Ectodermal cell (in vitro differentiated cells): ENCODE measurements at regions not wholly inside any gene's neighbourhood (a gene's known extent, or its start where the extent isn't known, plus 50 kb on each side); places are given as distances from the start of the nearest gene placed in this dataset.

Experiments used
- H3K27ac ChIP-seq: 2 replicates; pipeline ENCODE4 v1.7.0; 2013; ENCODE audit warnings: mild to moderate bottlenecking, low read depth, low read length; ENCODE audit not compliant: insufficient read depth, poor library complexity, severe bottlenecking
- H3K27me3 ChIP-seq: 2 replicates; pipeline ENCODE4 v1.7.0; 2013; ENCODE audit warnings: mild to moderate bottlenecking, low read length; ENCODE audit not compliant: insufficient read depth, control insufficient read depth, poor library complexity, severe bottlenecking
- H3K36me3 ChIP-seq: one replicate; pipeline ENCODE4 v1.7.0; 2013; ENCODE audit warnings: low read length; ENCODE audit not compliant: control insufficient read depth, insufficient read depth
- H3K4me1 ChIP-seq: one replicate; pipeline ENCODE4 v1.7.0; 2013; ENCODE audit warnings: low read length; ENCODE audit not compliant: control insufficient read depth, insufficient read depth
- H3K4me3 ChIP-seq: 2 replicates; pipeline ENCODE4 v1.7.0; 2013; ENCODE audit warnings: low read depth, low read length, control low read depth; ENCODE audit not compliant: insufficient read depth
- H3K9me3 ChIP-seq: 2 replicates; pipeline ENCODE4 v1.7.0; 2013; ENCODE audit warnings: mild to moderate bottlenecking, low read length, moderate library complexity; ENCODE audit not compliant: control insufficient read depth
- WGBS, 2 experiments: methylation state at CpG; one replicate each; pipeline ENCODE4 v1.1.7; 2013; ENCODE audit warnings: missing lambda C conversion rate in 2 of 2; 5-methylcytosine and 5-hydroxymethylcytosine counted together

GRCh38 chr3:117622171-117622841 lies 912.7 kb downstream of the TUSC7 start:
- Histone ChIP-seq H3K27ac (no peak overlapping the region), H3K9me3 (no peaks in the 10 kb centered on the region), H3K27me3 (no peaks in the 10 kb centered on the region), H3K4me1 (no peaks in the 10 kb centered on the region), H3K4me3 (no peak overlapping the region), H3K36me3 (no peaks in the 10 kb centered on the region)
- 82 to 86% methylated on average over 4 of the region's 4 CpGs for WGBS, 2 experiments

DNA sequence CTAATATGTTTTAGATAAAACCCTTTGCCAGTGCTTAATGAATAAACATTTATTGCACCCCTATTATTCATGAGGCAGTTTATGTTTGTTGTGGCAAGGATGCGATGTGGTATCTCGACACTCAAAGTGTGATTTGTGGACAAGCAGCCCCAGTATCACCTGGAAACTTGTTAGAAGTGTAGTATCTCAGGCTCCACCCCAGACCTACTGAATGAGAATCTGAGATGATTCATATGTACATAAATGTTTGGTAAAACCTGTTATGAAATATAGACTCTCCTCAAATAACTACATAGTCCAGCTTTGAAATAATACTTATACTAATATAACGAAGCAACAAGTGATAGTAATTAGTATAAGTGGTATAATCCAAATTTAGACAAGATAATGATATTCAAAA lies 914.8 kb downstream of the TUSC7 start:
- 96 to 100% methylated on average over 2 of the region's 3 CpGs for WGBS, 2 experiments
- Histone ChIP-seq H3K4me1 (no peaks in the 10 kb centered on the region), H3K4me3 (no peak overlapping the region), H3K27ac (no peak overlapping the region), H3K36me3 (no peaks in the 10 kb centered on the region), H3K9me3 (no peaks in the 10 kb centered on the region), H3K27me3 (no peaks in the 10 kb centered on the region)

DNA sequence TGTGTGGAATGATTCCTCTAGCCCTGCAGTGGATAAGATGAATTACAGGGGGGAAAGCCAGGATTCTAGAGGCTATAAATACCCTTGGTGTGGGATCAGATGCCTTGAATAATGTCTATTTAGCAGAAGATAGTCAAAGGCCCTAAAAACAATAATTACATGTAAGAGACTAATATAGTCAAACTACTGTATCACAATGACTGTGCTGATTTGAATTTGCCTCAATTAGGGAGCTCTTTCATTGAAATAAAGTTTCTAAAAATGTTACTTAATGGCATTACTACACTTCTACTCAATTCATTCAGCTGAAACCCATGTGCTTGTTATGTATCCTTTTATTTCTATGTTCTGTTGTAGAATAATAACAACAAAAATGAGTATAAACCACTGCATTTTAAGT lies 915.6 kb downstream of the TUSC7 start:
- no peak overlapping the region for H3K27ac ChIP-seq
- H3K4me1 ChIP-seq = no peaks in the 10 kb centered on the region

GRCh38 chr3:117626577-117626976 lies 917.0 kb downstream of the TUSC7 start:
- WGBS, 2 experiments = 51 to 61% methylated on average over 2 of the region's 2 CpGs

More for the DNA sequence above, 915.6 kb downstream of the TUSC7 start:
- Histone ChIP-seq H3K9me3 (no peaks in the 10 kb centered on the region), H3K27me3 (no peaks in the 10 kb centered on the region), H3K36me3 (no peaks in the 10 kb centered on the region), H3K4me3 (no peak overlapping the region)

DNA sequence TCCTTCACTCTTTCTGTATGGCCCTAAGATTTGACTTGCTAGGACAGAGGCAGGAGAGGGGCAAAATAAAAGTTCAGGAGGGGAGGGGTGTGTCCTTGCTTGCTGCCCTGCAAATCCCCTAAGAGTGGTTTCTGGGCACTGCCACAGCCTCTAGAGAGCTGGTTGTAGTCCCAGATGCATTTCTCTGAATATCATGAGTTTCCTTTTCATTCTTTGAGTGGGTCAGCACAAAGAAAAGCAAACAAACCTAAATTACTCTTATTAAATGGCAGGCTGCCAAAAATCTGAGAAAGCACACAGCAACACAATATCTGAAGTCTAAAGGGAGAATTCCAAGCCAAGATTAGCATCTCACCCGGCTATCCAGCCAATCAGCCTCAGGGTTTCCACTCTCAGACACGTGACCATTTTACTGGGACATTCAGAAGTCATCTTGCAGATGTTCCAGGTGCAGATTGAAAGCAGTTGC lies 919.3 kb downstream of the TUSC7 start:
- WGBS, 2 experiments = 90 to 92% methylated on average over 2 of the region's 2 CpGs
- no peaks in the 10 kb centered on the region for H3K4me1 ChIP-seq
- H3K36me3 ChIP-seq = no peaks in the 10 kb centered on the region
- H3K27me3 ChIP-seq = no peaks in the 10 kb centered on the region
- no peak overlapping the region for H3K4me3 ChIP-seq
- H3K27ac ChIP-seq = no peak overlapping the region
- no peaks in the 10 kb centered on the region for H3K9me3 ChIP-seq

More at GRCh38 chr3:117626577-117626976, 917.0 kb downstream of the TUSC7 start:
- Histone ChIP-seq H3K4me3 (no peak overlapping the region), H3K27me3 (no peaks in the 10 kb centered on the region), H3K27ac (no peak overlapping the region), H3K4me1 (no peaks in the 10 kb centered on the region), H3K36me3 (no peaks in the 10 kb centered on the region), H3K9me3 (no peaks in the 10 kb centered on the region)

DNA sequence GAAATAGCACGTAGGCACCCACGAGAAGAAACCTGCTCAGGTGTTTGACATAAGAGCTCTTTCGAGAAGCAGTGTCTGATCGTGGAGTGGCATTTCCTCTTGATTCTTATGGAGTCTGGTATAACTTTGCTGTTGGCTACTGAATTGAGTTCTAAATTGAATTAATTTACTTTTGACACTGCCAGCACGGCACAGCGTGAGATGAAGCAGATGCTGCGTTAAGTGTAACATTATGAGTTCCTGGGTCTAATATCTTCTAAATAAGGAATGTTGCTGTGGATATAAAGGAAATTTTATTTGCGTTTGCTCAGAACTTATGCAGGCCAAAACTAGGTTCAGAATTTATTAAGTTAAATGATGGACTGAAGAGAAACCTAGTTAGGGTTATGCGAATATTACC lies 919.9 kb downstream of the TUSC7 start:
- no peaks in the 10 kb centered on the region for H3K4me1 ChIP-seq
- no peak overlapping the region for H3K27ac ChIP-seq
- no peaks in the 10 kb centered on the region for H3K27me3 ChIP-seq
- WGBS, 2 experiments = 95 to 96% methylated on average over 9 of the region's 9 CpGs
- H3K9me3 ChIP-seq = no peaks in the 10 kb centered on the region
- H3K4me3 ChIP-seq = no peak overlapping the region
- no peaks in the 10 kb centered on the region for H3K36me3 ChIP-seq

DNA sequence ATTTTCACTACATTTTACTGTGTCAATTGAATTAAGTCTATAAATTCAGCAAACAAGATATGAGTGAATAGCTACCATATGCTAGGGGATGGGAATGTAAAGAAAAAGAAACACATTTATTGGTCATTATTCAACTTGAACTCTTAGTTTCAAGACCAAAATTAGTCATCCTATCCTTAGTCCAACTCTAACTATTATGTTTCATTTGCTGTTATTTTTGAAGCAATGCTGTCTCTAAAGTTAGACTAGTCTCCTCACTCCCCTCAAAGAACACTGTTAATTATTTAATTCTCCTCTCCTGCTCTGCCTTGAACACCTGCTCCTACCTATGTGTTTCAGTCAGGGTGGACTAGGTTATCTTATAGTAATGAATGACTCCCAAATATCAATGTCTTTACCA lies 920.9 kb downstream of the TUSC7 start:
- no peaks in the 10 kb centered on the region for H3K4me1 ChIP-seq
- no peak overlapping the region for H3K27ac ChIP-seq
- H3K36me3 ChIP-seq = no peaks in the 10 kb centered on the region
- no peaks in the 10 kb centered on the region for H3K9me3 ChIP-seq
- H3K27me3 ChIP-seq = no peaks in the 10 kb centered on the region
- H3K4me3 ChIP-seq = no peak overlapping the region

DNA sequence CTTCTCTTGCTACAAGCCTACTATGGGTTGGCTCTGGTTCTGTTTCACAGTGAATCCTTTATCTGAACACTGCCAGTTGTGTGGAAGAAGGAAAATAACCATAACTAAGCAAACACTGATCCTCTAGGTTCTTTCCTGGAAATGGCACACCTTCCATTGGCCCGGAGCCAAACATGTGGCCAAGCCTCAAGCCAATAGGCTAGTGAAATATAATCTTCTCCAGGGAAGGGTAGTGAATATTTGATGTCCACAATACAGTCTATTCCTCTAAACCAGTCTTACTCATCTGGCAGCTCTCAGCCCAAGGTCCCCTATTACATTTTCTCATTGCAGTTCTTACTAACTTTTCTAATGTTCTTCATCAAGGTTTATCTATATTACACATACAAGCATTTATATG lies 921.3 kb downstream of the TUSC7 start:
- Histone ChIP-seq H3K9me3 (no peaks in the 10 kb centered on the region), H3K4me1 (no peaks in the 10 kb centered on the region), H3K4me3 (no peak overlapping the region), H3K27me3 (no peaks in the 10 kb centered on the region), H3K27ac (no peak overlapping the region), H3K36me3 (no peaks in the 10 kb centered on the region)
- 83 to 100% methylated on average over 1 of the region's 1 CpG for WGBS, 2 experiments

DNA sequence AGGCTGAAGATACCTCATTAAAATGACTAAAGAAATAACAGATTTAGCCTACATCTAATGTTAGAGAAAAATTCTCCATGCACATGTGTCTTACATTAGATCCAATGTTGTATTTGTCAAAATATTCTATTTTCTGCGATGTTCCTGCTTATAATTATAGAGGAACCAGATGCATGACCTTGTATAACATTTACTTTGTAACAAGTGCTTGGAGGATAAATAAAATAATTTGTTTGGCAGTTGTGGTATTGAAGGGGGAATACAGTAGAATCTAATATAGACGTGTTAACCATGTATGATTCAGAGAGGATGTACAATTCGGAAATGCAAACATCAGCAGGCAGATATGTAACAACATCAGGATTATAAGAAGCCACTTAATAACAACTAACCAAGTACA lies 922.2 kb downstream of the TUSC7 start:
- H3K4me1 ChIP-seq = no peaks in the 10 kb centered on the region
- WGBS, 2 experiments = 82 to 96% methylated on average over 3 of the region's 3 CpGs
- no peaks in the 10 kb centered on the region for H3K36me3 ChIP-seq

GRCh38 chr3:117632191-117632590 lies 922.6 kb downstream of the TUSC7 start:
- no peaks in the 10 kb centered on the region for H3K27me3 ChIP-seq
- H3K9me3 ChIP-seq = no peaks in the 10 kb centered on the region
- H3K4me3 ChIP-seq = no peak overlapping the region
- WGBS, 2 experiments = 95 to 98% methylated on average over 2 of the region's 2 CpGs
- no peaks in the 10 kb centered on the region for H3K4me1 ChIP-seq
- H3K36me3 ChIP-seq = no peaks in the 10 kb centered on the region
- H3K27ac ChIP-seq = no peak overlapping the region

More for the DNA sequence above, 922.2 kb downstream of the TUSC7 start:
- H3K27me3 ChIP-seq = no peaks in the 10 kb centered on the region
- H3K9me3 ChIP-seq = no peaks in the 10 kb centered on the region
- no peak overlapping the region for H3K4me3 ChIP-seq
- H3K27ac ChIP-seq = no peak overlapping the region

DNA sequence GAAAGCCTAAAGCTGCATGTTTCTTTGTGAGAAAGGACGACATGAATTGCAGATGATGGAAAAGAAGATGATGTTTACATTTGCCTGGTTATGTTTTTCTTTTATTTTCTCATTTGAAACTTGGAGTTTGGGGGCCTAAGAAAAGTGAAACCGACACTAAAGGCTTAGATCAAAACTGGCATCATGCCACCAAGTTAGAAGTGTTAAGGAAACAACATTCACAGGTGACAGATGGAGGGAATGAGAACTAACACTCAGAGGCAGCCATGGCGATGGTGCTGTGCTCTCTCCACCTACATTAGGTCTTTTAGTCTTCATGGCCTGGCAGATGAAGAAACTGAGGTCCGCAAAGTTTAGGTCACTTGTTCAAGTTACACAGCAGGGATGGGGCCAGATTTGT lies 923.6 kb downstream of the TUSC7 start:
- no peaks in the 10 kb centered on the region for H3K9me3 ChIP-seq
- H3K4me3 ChIP-seq = no peak overlapping the region
- WGBS, 2 experiments = 89 to 97% methylated on average over 4 of the region's 4 CpGs
- H3K27ac ChIP-seq = no peak overlapping the region
- H3K4me1 ChIP-seq = no peaks in the 10 kb centered on the region
- no peaks in the 10 kb centered on the region for H3K27me3 ChIP-seq
- H3K36me3 ChIP-seq = no peaks in the 10 kb centered on the region
